22Rv1 (cell line): ENCODE measurements at regions not wholly inside any gene's neighbourhood (a gene's known extent, or its start where the extent isn't known, plus 50 kb on each side); places are given as distances from the start of the nearest gene placed in this dataset.

ENCODE experiments used
- H3K27ac ChIP-seq: fragments of 450-650 bp; 2 replicates; pipeline ENCODE4 v1.5.1; 2017
- ZFX ChIP-seq: fragments of 450-650 bp; IDR thresholded peaks from 2 replicates; pipeline ENCODE4 v1.6.1; 2017; ENCODE audit warnings: antibody characterized with exemption, borderline replicate concordance
- TF ChIP-seq, protein P1 (sequence below): fragments of 450-650 bp; IDR thresholded peaks from 2 replicates; pipeline ENCODE4 v1.5.1; 2017; ENCODE audit warnings: mild to moderate bottlenecking

DNA sequence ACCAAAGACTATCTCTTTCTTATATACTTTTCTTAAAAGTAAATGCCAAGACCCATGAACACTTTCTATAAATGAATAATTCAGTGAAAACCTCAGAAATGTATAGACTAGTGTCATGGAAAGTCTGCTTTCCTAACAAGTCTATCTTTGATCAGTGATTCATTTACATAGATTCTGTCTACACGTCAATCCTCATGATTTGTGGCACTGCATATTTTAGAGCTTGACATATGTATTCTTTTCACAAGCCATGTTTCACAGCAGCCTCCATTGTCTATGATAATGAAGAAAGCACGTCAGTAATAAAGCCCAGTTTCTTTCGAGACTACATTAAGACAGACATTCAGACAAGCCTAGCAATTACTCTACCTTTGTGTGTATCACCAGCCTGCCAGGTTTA is 486.6 kb downstream of the IRS1 start:
- TF ChIP-seq, protein P1, sequence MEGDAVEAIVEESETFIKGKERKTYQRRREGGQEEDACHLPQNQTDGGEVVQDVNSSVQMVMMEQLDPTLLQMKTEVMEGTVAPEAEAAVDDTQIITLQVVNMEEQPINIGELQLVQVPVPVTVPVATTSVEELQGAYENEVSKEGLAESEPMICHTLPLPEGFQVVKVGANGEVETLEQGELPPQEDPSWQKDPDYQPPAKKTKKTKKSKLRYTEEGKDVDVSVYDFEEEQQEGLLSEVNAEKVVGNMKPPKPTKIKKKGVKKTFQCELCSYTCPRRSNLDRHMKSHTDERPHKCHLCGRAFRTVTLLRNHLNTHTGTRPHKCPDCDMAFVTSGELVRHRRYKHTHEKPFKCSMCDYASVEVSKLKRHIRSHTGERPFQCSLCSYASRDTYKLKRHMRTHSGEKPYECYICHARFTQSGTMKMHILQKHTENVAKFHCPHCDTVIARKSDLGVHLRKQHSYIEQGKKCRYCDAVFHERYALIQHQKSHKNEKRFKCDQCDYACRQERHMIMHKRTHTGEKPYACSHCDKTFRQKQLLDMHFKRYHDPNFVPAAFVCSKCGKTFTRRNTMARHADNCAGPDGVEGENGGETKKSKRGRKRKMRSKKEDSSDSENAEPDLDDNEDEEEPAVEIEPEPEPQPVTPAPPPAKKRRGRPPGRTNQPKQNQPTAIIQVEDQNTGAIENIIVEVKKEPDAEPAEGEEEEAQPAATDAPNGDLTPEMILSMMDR = no peak
- TF ChIP-seq ZFX = no peak

DNA sequence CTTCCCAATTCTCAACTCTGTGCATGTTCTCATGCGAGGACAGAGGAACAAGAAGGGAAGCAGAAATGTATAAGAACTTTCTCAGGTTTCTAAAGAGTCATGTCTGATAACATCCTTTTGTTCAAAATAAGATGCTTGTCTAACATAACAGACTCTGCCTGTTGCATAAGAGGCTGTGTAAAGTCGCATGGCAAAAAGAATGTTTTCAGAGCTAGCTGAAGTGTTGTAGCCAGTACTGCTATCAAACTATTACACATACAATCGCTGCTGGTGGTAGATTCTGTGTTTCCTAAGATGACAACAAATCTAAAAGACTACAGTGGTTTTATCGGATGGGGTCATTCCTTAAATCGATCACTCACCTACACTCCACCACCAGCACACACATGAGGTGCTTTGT is 487.5 kb downstream of the IRS1 start:
- no peak overlapping the region for H3K27ac ChIP-seq
- TF ChIP-seq, protein P1 = no peak
- TF ChIP-seq ZFX = no peak

More for the DNA sequence above, 486.6 kb downstream of the IRS1 start:
- H3K27ac ChIP-seq = no peak overlapping the region

DNA sequence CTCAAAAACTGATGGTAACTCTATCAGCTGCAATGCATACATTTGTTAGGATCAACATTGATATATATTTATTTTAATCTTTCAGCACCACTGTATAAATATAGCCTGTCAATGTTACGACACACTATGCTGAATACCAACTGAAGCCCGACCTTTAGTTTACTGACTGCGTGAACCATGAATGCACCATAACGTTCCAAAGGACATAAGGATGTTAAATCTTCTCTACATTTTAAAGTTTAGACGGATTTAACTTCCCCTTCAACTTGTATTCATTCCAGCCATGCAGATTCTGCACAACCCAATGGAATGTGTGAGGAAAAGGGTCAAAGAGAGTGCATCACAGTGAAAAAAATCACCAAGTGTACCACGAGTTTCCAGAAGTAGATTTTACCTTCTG is 489.5 kb downstream of the IRS1 start:
- no peak for TF ChIP-seq ZFX
- TF ChIP-seq, protein P1 = no peak
- H3K27ac ChIP-seq = no peak overlapping the region

DNA sequence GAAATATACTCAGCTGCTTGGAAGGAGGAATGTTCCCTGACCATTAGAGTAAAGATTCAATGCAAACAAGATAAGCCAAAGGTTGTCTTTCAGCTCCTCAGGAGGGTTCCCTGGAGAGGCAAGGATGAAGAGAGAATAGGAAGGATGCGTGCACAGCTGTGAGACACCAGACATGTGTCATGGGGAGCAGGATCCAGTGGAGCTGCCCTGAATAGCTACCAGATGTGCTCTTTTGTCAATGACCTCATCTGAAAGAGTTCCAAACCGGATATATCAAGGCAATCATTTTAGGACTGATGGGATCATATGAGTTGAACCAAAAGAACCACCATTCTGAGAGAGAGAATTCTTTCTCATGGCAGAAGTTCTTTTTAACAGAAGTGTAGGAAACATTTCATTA is 490.6 kb downstream of the IRS1 start:
- no peak for TF ChIP-seq ZFX
- TF ChIP-seq, protein P1 = no peak
- H3K27ac ChIP-seq = peak overlapping the region; percentile 79

DNA sequence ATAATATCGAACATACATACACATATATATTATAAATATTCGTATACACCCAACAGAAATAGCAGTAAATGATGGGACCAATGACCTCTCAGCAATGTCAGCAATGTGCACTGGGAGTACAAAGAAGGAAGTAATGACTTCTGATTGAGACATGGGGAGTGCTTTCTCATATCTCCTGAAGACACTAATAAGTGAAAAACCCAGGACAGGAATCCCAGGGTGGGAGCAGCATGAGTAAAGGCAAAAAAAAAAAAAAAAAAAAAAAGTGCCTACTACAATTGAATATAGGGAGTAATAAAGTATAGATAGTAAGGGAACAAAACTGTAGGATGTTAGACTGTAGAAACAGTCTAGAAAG is 491.3 kb downstream of the IRS1 start:
- peak overlapping the region; percentile 79 for H3K27ac ChIP-seq
- TF ChIP-seq ZFX = no peak
- TF ChIP-seq, protein P1 = no peak

GRCh38 chr2:226307487-226308322 is 491.9 kb downstream of the IRS1 start:
- no peak for TF ChIP-seq ZFX
- TF ChIP-seq, protein P1 = no peak
- peak overlapping the region; percentile 79 for H3K27ac ChIP-seq

DNA sequence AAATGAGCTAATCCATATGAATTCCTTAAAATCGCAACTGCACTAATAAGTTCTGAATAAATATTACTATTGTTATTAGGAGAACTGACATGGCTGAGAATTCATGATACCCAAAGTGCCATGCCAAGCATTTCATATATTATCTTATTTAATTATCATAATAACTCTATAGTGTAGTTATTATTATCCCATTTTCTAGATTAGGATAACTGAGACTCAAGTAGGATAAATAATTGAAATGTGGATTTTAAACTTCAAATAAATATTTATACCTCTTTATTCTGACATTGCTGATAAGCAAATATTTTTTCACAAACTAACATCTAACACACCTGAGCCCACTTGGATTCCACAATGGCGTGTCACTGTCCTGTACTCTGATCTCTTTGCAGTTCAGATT is 492.7 kb downstream of the IRS1 start:
- no peak for TF ChIP-seq ZFX
- TF ChIP-seq, protein P1 = no peak
- H3K27ac ChIP-seq = peak overlapping the region; percentile 79
